Ovary (tissue), 7 donors: ENCODE measurements at regions not wholly inside any gene's neighbourhood (a gene's known extent, or its start where the extent isn't known, plus 50 kb on each side); places are given as distances from the start of the nearest gene placed in this dataset.

Experiments used
- DNase-seq, 5 donors: peaks; one replicate each; pipeline ENCODE4 v3.0.0-alpha.2; 2019 to 2020
- H3K27ac ChIP-seq, 2 donors: fragments of 200-600 bp; one replicate each; pipeline versions ENCODE4 v1.5.1 to v1.8.0; 2019 to 2022
- H3K27me3 ChIP-seq: fragments of 200-600 bp; one replicate; pipeline ENCODE4 v1.8.0; 2022
- H3K36me3 ChIP-seq: fragments of 200-600 bp; sonication (generic); one replicate; pipeline ENCODE4 v1.5.1; 2019
- H3K4me1 ChIP-seq: one replicate; pipeline ENCODE4 v1.8.1; 2013; ENCODE audit warnings: mild to moderate bottlenecking, moderate library complexity; ENCODE audit not compliant: insufficient read depth
- H3K4me3 ChIP-seq: fragments of 200-600 bp; sonication (generic); one replicate; pipeline ENCODE4 v1.5.1; 2017
- H3K9me3 ChIP-seq, 2 donors: fragments of 200-600 bp in 1 of 2; sonication (generic) in 1 of 2; one replicate each; pipeline versions ENCODE4 v1.5.1 to v1.8.1; 2013 to 2019; ENCODE audit warnings: mild to moderate bottlenecking in 1 of 2, moderate library complexity in 1 of 2
- CTCF ChIP-seq, 3 donors: fragments of 450-650 bp in 2 of 3; fragments of 200-600 bp in 1 of 3; IDR thresholded peaks; one replicate each; pipeline versions ENCODE4 v1.5.1 to v1.8.0; 2016 to 2022; ENCODE audit warnings: antibody characterized with exemption in 3 of 3, mild to moderate bottlenecking in 1 of 3
- EP300 ChIP-seq: sonication (generic); formaldehyde crosslinking; IDR thresholded peaks from one replicate; pipeline ENCODE4 v1.6.1; 2017; ENCODE audit warnings: antibody characterized with exemption
- POLR2A ChIP-seq: fragments of 450-650 bp; IDR thresholded peaks from one replicate; pipeline ENCODE4 v1.6.1; 2017; ENCODE audit warnings: antibody characterized with exemption, mild to moderate bottlenecking, moderate library complexity
- WGBS, 3 donors: extraction: QIAGEN DNeasy Blood & Tissue Kit in 1 of 3; methylation state at CpG; one replicate each; pipeline versions ENCODE4 v1.1.5 to v1.1.7; 2013 to 2017; 5-methylcytosine and 5-hydroxymethylcytosine counted together
- intact Hi-C, 4 donors: fragments of 100-400 bp; cut with DNase I; formaldehyde crosslinking; loops; one replicate each; pipeline versions ENCODE4 v1.11.0 to v1.15.1; 2022 to 2023
- donor health status: DM: no; HTN: no; CAD: no; lungs with moderate emphysema.
- donor health status: DM: no; HTN: no; CAD: no.
- donor health status: Bipolar disorder and iron deficiency.
- donor health status: DM: no; HTN: no; CAD: no.
- donor health status: DM: yes; HTN: yes; CAD: no.

DNA sequence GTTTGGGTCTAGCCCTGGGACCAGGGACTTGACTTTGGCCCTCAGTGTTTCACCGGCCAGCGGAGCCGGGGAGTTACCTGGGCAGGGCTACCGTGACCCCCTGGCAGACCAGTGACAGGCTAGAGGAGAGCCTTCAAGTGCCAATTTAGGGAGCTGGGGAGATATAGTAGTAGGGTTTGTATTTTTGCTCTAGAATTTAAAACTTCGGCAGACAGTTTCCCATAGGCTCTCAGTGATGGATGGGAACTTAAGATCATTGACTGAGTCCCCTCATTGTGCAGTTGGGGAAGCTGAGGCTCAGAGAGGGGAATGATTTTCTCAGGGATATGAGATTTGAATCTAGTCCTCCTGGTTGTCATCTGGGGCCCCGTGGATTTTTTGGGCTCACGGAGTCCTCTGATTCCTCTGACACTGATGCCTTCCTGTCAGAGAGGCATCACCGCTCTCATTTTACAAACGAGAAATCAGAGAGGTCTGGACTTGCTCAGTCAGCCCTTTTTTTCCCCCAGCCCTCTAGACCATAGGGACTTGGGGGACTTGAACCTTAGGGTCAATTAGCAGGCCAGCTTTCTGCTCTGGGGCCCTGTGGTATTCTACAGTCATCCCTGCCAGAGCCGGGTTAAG, 58.3 kb upstream of the ACOT11 start:
- Histone ChIP-seq H3K9me3 (no peaks in the 10 kb centered on the region), H3K36me3 (no peaks in the 10 kb centered on the region), H3K4me1 (peaks cover 13% of the 10 kb centered on the region), H3K4me3 (no peak overlapping the region), H3K27me3 (no peaks in the 10 kb centered on the region), H3K27ac (peak overlapping the region in 1 of 2 donors; percentile 88)
- no peak for DNase-seq
- 22 to 27% (median 24%) methylated on average over 10 of the region's 10 CpGs for WGBS, 3 donors
- no peak for TF ChIP-seq POLR2A
- intact Hi-C loops = loop anchor here (2.0 to 10.0 kb wide), 11 partner anchors 83 to 625 kb away; partner anchors contain the start of genes SSBP3 (in 2 of the 4) and TTC22 (in 1 of the 4)

DNA sequence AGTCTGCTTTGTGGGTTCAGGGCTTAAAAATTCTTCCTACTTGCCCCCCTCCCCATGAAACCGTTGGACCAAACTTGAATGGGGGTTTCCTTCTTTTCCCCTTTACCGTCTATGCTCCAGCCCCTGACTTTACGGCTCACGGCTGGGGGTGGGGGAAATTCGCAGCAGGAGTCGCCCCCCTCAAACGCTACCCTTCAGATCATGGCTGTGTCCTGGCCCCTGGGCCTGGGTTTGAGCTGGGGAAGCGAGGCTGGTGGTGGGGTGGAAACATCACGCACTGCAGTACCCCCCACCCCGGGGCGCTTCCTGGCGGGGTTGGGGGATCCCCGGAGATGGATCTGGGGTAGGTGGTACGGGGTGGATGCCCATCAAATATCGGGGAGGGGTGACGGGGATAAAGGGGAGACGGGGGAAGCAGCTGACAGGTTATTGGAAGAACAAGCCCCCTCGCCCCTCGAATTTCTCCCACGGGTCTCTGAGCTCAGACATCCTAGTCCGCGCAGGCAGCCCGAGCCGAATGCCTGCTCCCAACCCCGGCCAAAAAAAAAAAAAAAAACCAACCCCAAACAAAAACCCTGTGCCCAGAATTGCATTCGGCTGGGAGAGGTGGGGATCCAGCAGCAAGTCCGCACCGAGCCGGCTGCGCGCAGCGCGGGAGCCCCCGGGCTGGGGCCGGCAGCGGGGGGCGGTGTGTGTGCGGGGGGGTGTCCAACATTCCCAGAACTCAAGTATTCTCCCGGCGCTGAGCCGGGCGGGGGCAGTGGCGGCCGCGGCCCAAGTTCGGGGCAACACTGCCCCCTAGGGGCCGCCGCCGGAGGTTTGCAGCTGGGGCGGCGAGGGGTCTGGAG, 59.0 kb upstream of the ACOT11 start:
- TF ChIP-seq EP300 = no peak
- TF ChIP-seq POLR2A = peak; percentile 17
- TF ChIP-seq CTCF (IDR thresholded peaks at IDR 0.05) = peak; percentile 94 to 98 (median 97)
- H3K27ac ChIP-seq = peak overlapping the region; percentile 88 to 92
- H3K4me1 ChIP-seq = peaks cover 13% of the 10 kb centered on the region
- H3K27me3 ChIP-seq = no peaks in the 10 kb centered on the region
- 0% methylated on average over 51 of the region's 51 CpGs for WGBS, 3 donors
- intact Hi-C loops = loop anchor here (1.0 to 10.0 kb wide), 8 partner anchors 82 to 367 kb away; partner anchors contain the start of gene SSBP3 (in 2 of the 4)
- H3K4me3 ChIP-seq = peak overlapping the region; percentile 54
- DNase-seq = peak; percentile 91 to 95 (median 92)
- no peaks in the 10 kb centered on the region for H3K9me3 ChIP-seq
- H3K36me3 ChIP-seq = no peaks in the 10 kb centered on the region

- WGBS, 3 donors = 0 to 1% (median 1%) methylated on average over 39 to 62 of the region's 62 CpGs
- peaks cover 13% of the 10 kb centered on the region for H3K4me1 ChIP-seq
- H3K27me3 ChIP-seq = no peaks in the 10 kb centered on the region
- peak; percentile 94 to 98 (median 96) for DNase-seq
- peak overlapping the region; percentile 54 for H3K4me3 ChIP-seq
- H3K27ac ChIP-seq = peak overlapping the region; percentile 88 to 92
- intact Hi-C loops = loop anchor here (1.0 to 10.0 kb wide), 8 partner anchors 81 to 366 kb away; partner anchors contain the start of gene SSBP3 (in 2 of the 4)
- H3K36me3 ChIP-seq = no peaks in the 10 kb centered on the region
- TF ChIP-seq EP300 = no peak
- peak; percentile 44 for TF ChIP-seq POLR2A
- TF ChIP-seq CTCF (IDR thresholded peaks at IDR 0.05) = peak; percentile 10 to 55 (median 18)
- H3K9me3 ChIP-seq = no peaks in the 10 kb centered on the region
Observed at GRCh38 chr1:54488065-54488750, 59.8 kb upstream of the ACOT11 start.

DNA sequence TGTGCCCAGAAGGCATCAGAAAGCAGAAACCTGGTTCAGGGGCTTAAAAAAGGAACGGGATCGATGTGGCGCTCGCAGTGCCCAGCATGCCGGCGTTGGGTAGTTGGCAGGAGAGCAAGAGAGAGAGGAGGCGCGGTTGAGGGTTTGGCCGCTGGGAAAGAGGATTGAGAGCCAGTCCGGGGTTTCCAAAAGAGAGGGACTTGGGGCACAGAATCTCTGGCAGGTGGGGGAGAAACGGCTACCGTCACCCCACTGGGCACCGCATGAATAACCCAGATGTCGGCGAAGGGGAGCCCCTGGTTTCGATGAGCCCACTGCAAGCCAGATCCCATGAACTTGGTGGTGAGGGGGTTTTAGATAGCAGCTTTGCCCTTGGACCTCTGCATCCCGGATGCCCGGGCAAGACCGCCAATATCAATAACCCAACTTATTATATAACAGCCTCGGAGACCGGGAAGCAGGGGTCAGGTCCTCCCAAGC, 60.4 kb upstream of the ACOT11 start:
- intact Hi-C loops = loop anchor here (1.0 to 10.0 kb wide), 8 partner anchors 80 to 365 kb away; partner anchors contain the start of gene SSBP3 (in 2 of the 4)
- peak in 2 of 5 donors; percentile 33 to 58 for DNase-seq

More for the DNA sequence above, 60.4 kb upstream of the ACOT11 start:
- no peaks in the 10 kb centered on the region for H3K9me3 ChIP-seq
- peak overlapping the region in 1 of 2 donors; percentile 88 for H3K27ac ChIP-seq
- H3K27me3 ChIP-seq = no peaks in the 10 kb centered on the region
- TF ChIP-seq POLR2A = no peak
- TF ChIP-seq CTCF (IDR thresholded peaks at IDR 0.05) = no peak
- TF ChIP-seq EP300 = no peak
- 8 to 10% (median 9%) methylated on average over 21 of the region's 21 CpGs for WGBS, 3 donors
- no peaks in the 10 kb centered on the region for H3K36me3 ChIP-seq
- H3K4me3 ChIP-seq = peak overlapping the region; percentile 54
- peaks cover 13% of the 10 kb centered on the region for H3K4me1 ChIP-seq
